ENCODE measurements at regions not wholly inside any gene's neighbourhood (a gene's known extent, or its start where the extent isn't known, plus 50 kb on each side); places are given as distances from the start of the nearest gene placed in this dataset.

GRCh38 chr2:121148481-121148880 is 136.5 kb downstream of the TFCP2L1 start:
- Mint-ChIP-seq H3K9me3 (ENCODE audit: unreplicated experiment) (peaks cover 3% of the 10 kb centered on the region), H3K4me3 (ENCODE audit: unreplicated experiment) (no peak overlapping the region), H3K4me1 (ENCODE audit: low read depth, unreplicated experiment) (no peaks in the 10 kb centered on the region), H3K27me3 (ENCODE audit: low read depth, unreplicated experiment) (peaks cover 29% of the 10 kb centered on the region), H3K27ac (ENCODE audit: unreplicated experiment) (no peak overlapping the region), H3K36me3 (ENCODE audit: low read depth, unreplicated experiment) (no peaks in the 10 kb centered on the region)
- Histone ChIP-seq H3K36me3 (ENCODE audit: insufficient read depth, low read length) (no peaks in the 10 kb centered on the region), H3K79me2 (ENCODE audit: insufficient read depth, low read length) (no peaks in the 10 kb centered on the region), H3K27me3 (ENCODE audit: insufficient read depth, low read length) (peaks cover 7% of the 10 kb centered on the region), H3K4me3 (ENCODE audit: insufficient read depth, low read depth, low read length) (no peak overlapping the region), H4K20me1 (ENCODE audit: insufficient read depth, low read length) (no peaks in the 10 kb centered on the region), H3K4me2 (ENCODE audit: low read length) (no peak overlapping the region), H3K9me3 (ENCODE audit: insufficient read depth, low read depth, low read length) (no peaks in the 10 kb centered on the region), H3K4me1 (ENCODE audit: insufficient read depth, low read length) (no peaks in the 10 kb centered on the region), H3K27ac (ENCODE audit: low read depth, low read length) (no peak overlapping the region), H2AFZ (ENCODE audit: low read depth, low read length) (no peak overlapping the region), H3K9ac (ENCODE audit: low read length) (no peak overlapping the region)
- TF ChIP-seq CTCF (IDR thresholded peaks at IDR 0.05; ENCODE audit: insufficient read depth, low read depth, low read length), result no peak
- TF ChIP-seq EZH2 (IDR thresholded peaks at IDR 0.05; ENCODE audit: insufficient read depth, low read length), result no peak
- FAIRE-seq (no peak), DNase-seq (ENCODE audit: low read depth) (no peak)

GRCh38 chr2:121149384-121149783 is 135.6 kb downstream of the TFCP2L1 start:
- no peak overlapping the region for H3K4me3 Mint-ChIP-seq (ENCODE audit: unreplicated experiment)
- Histone ChIP-seq H3K4me1 (ENCODE audit: insufficient read depth, low read length) (no peaks in the 10 kb centered on the region), H3K27me3 (ENCODE audit: insufficient read depth, low read length) (peaks cover 7% of the 10 kb centered on the region), H3K9me3 (ENCODE audit: insufficient read depth, low read depth, low read length) (no peaks in the 10 kb centered on the region), H3K79me2 (ENCODE audit: insufficient read depth, low read length) (no peaks in the 10 kb centered on the region), H3K36me3 (ENCODE audit: insufficient read depth, low read length) (no peaks in the 10 kb centered on the region), H3K9ac (ENCODE audit: low read length) (no peak overlapping the region), H3K27ac (ENCODE audit: low read depth, low read length) (no peak overlapping the region), H4K20me1 (ENCODE audit: insufficient read depth, low read length) (no peaks in the 10 kb centered on the region), H2AFZ (ENCODE audit: low read depth, low read length) (no peak overlapping the region), H3K4me3 (ENCODE audit: insufficient read depth, low read depth, low read length) (no peak overlapping the region), H3K4me2 (ENCODE audit: low read length) (no peak overlapping the region)
- TF ChIP-seq EZH2 (IDR thresholded peaks at IDR 0.05; ENCODE audit: insufficient read depth, low read length), result no peak
- no peak for TF ChIP-seq CTCF (IDR thresholded peaks at IDR 0.05; ENCODE audit: insufficient read depth, low read depth, low read length)
- H3K9me3 Mint-ChIP-seq (ENCODE audit: unreplicated experiment), result no peaks in the 10 kb centered on the region
- no peak for DNase-seq (ENCODE audit: low read depth)
- peaks cover 31% of the 10 kb centered on the region for H3K27me3 Mint-ChIP-seq (ENCODE audit: low read depth, unreplicated experiment)
- no peaks in the 10 kb centered on the region for H3K36me3 Mint-ChIP-seq (ENCODE audit: low read depth, unreplicated experiment)
- no peak for FAIRE-seq
- H3K27ac Mint-ChIP-seq (ENCODE audit: unreplicated experiment), result no peak overlapping the region
- no peaks in the 10 kb centered on the region for H3K4me1 Mint-ChIP-seq (ENCODE audit: low read depth, unreplicated experiment)

DNA sequence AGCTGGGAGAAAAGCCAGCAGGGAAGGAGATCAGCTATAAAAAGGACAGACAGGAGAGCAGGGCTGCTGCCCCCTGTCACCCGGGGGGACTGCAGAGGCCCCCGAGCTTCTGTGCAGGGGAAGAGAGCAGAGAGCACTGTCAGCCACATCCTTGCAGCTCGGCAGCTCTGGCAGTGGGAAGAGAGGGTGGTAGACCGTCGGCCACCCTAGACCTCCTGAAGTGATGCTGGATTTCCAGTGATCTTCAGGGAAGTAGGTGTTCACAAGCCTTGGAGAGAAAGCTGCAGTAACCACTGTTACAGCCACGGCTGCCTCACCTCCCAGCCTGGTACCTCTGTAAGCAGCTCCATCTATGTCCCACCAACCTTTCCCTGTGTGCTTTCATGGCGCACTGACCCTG is 134.9 kb downstream of the TFCP2L1 start:
- no peaks in the 10 kb centered on the region for H3K79me2 ChIP-seq (ENCODE audit: insufficient read depth, low read length)
- no peaks in the 10 kb centered on the region for H3K36me3 ChIP-seq (ENCODE audit: insufficient read depth, low read length)
- H3K36me3 Mint-ChIP-seq (ENCODE audit: low read depth, unreplicated experiment), result no peaks in the 10 kb centered on the region
- H3K27me3 Mint-ChIP-seq (ENCODE audit: low read depth, unreplicated experiment), result peaks cover 36% of the 10 kb centered on the region
- no peaks in the 10 kb centered on the region for H3K4me1 Mint-ChIP-seq (ENCODE audit: low read depth, unreplicated experiment)
- no peak overlapping the region for H3K27ac ChIP-seq (ENCODE audit: low read depth, low read length)
- no peak overlapping the region for H2AFZ ChIP-seq (ENCODE audit: low read depth, low read length)
- H3K4me1 ChIP-seq (ENCODE audit: insufficient read depth, low read length), result no peaks in the 10 kb centered on the region
- FAIRE-seq (no peak), DNase-seq (ENCODE audit: low read depth) (no peak)
- no peak overlapping the region for H3K4me3 ChIP-seq (ENCODE audit: insufficient read depth, low read depth, low read length)
- H3K9ac ChIP-seq (ENCODE audit: low read length), result no peak overlapping the region
- no peak overlapping the region for H3K4me3 Mint-ChIP-seq (ENCODE audit: unreplicated experiment)
- no peaks in the 10 kb centered on the region for H3K9me3 ChIP-seq (ENCODE audit: insufficient read depth, low read depth, low read length)
- H3K27me3 ChIP-seq (ENCODE audit: insufficient read depth, low read length), result peaks cover 7% of the 10 kb centered on the region
- no peak overlapping the region for H3K4me2 ChIP-seq (ENCODE audit: low read length)
- no peak for TF ChIP-seq EZH2 (IDR thresholded peaks at IDR 0.05; ENCODE audit: insufficient read depth, low read length)
- no peak for TF ChIP-seq CTCF (IDR thresholded peaks at IDR 0.05; ENCODE audit: insufficient read depth, low read depth, low read length)
- no peaks in the 10 kb centered on the region for H4K20me1 ChIP-seq (ENCODE audit: insufficient read depth, low read length)
- H3K27ac Mint-ChIP-seq (ENCODE audit: unreplicated experiment), result no peak overlapping the region
- H3K9me3 Mint-ChIP-seq (ENCODE audit: unreplicated experiment), result no peaks in the 10 kb centered on the region
